PC-9 (cell line): ENCODE measurements at regions not wholly inside any gene's neighbourhood (a gene's known extent, or its start where the extent isn't known, plus 50 kb on each side); places are given as distances from the start of the nearest gene placed in this dataset.

ENCODE experiments used
- CTCF ChIP-seq: fragments of 200-600 bp; sonication (generic); conservative IDR thresholded peaks from 2 replicates; pipeline ENCODE4 v1.6.1; 2017; ENCODE audit warnings: mixed run types, antibody characterized with exemption, mild to moderate bottlenecking, moderate library complexity
- EZH2 ChIP-seq: fragments of 200-600 bp; sonication (generic); IDR thresholded peaks from 2 replicates; pipeline ENCODE4 v1.8.0; 2017; ENCODE audit warnings: antibody characterized with exemption, low read depth

- TF ChIP-seq CTCF = no peak
- TF ChIP-seq EZH2 = no peak
Observed at GRCh38 chr2:118726821-118727220, 120.6 kb downstream of the EN1 start.
